ENCODE measurements at regions not wholly inside any gene's neighbourhood (a gene's known extent, or its start where the extent isn't known, plus 50 kb on each side); places are given as distances from the start of the nearest gene placed in this dataset.

- DNase-seq: no peak
Measured at GRCh38 chr4:114472269-114473032, 126.2 kb upstream of the UGT8 start.

GRCh38 chr4:114474188-114474800 is 124.3 kb upstream of the UGT8 start:
- no peak for DNase-seq

- DNase-seq: no peak
Measured at GRCh38 chr4:114476310-114476709, 122.3 kb upstream of the UGT8 start.

- DNase-seq: no peak
Measured at GRCh38 chr4:114479595-114479994, 119.0 kb upstream of the UGT8 start.

- DNase-seq: no peak
Measured at GRCh38 chr4:114481856-114482255, 116.8 kb upstream of the UGT8 start.

GRCh38 chr4:114487101-114487500 is 111.5 kb upstream of the UGT8 start:
- DNase-seq: no peak

- no peak for DNase-seq
Measured at GRCh38 chr4:114488301-114488982, 110.2 kb upstream of the UGT8 start.

GRCh38 chr4:114494246-114494803 is 104.3 kb upstream of the UGT8 start:
- DNase-seq: peak; percentile 31

GRCh38 chr4:114495471-114495928 is 103.1 kb upstream of the UGT8 start:
- no peak for DNase-seq

GRCh38 chr4:114497116-114497515 is 101.5 kb upstream of the UGT8 start:
- DNase-seq: no peak

GRCh38 chr4:114509340-114509739 is 89.3 kb upstream of the UGT8 start:
- no peak for DNase-seq

GRCh38 chr4:114512595-114513295 is 85.9 kb upstream of the UGT8 start:
- no peak for DNase-seq

GRCh38 chr4:114519368-114519767 is 79.2 kb upstream of the UGT8 start:
- DNase-seq: no peak

GRCh38 chr4:114527170-114527569 is 71.4 kb upstream of the UGT8 start:
- DNase-seq: no peak

GRCh38 chr4:114527637-114528036 is 71.0 kb upstream of the UGT8 start:
- no peak for DNase-seq

GRCh38 chr4:114535725-114536124 is 62.9 kb upstream of the UGT8 start:
- no peak for DNase-seq

- DNase-seq: no peak
Measured at GRCh38 chr4:114537352-114537751, 61.3 kb upstream of the UGT8 start.

- no peak for DNase-seq
Measured at GRCh38 chr4:114538012-114538617, 60.5 kb upstream of the UGT8 start.

- DNase-seq: peak; percentile 3
Measured at GRCh38 chr4:114539985-114540384, 58.6 kb upstream of the UGT8 start.

- DNase-seq: no peak
Measured at GRCh38 chr4:114547340-114548134, 51.1 kb upstream of the UGT8 start.
